Esophagus muscularis mucosa (tissue), 4 donors: ENCODE measurements at regions not wholly inside any gene's neighbourhood (a gene's known extent, or its start where the extent isn't known, plus 50 kb on each side); places are given as distances from the start of the nearest gene placed in this dataset.

Experiments
- EP300 ChIP-seq: sonication (generic); formaldehyde crosslinking; IDR thresholded peaks from one replicate; pipeline ENCODE4 v1.6.1; 2017; ENCODE audit warnings: antibody characterized with exemption
- POLR2A ChIP-seq: fragments of 450-650 bp; IDR thresholded peaks from one replicate; pipeline ENCODE4 v1.6.1; 2017; ENCODE audit warnings: antibody characterized with exemption, moderate library complexity, mild to moderate bottlenecking, low read depth
- POLR2AphosphoS5 ChIP-seq, 2 donors: sonication (generic); formaldehyde crosslinking; IDR thresholded peaks; one replicate each; pipeline ENCODE4 v1.6.1; 2017; ENCODE audit warnings: antibody characterized with exemption in 2 of 2
- TF ChIP-seq, protein P1 (sequence below), 3 experiments: fragments of 200-600 bp in 2 of 3; fragments of 450-650 bp in 1 of 3; sonication (generic) in 2 of 3; IDR thresholded peaks; one replicate each; pipeline ENCODE4 v1.5.1; 2017 to 2019; ENCODE audit warnings: antibody characterized with exemption in 3 of 3, mild to moderate bottlenecking in 2 of 3, moderate library complexity in 1 of 3

DNA sequence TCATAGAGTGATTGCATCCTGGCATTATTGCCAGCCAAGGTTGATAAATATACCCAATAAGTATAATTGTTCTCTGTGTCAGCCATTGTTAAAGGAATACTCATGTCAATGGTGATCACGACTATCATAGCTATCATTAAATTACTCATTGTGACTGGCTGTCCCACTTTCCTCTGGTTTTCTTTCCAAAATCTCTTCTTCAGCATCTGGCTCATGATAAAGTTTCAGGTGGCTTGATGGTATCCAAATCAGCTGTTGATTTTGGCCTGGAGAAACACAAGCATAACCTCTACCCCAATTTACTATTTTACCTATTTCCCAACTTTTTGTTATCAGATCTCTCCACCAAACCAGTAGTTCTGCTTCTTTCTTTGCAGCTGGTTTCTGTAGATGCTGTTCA, 67.1 kb upstream of the SPIN2A start:
- TF ChIP-seq, protein P1, sequence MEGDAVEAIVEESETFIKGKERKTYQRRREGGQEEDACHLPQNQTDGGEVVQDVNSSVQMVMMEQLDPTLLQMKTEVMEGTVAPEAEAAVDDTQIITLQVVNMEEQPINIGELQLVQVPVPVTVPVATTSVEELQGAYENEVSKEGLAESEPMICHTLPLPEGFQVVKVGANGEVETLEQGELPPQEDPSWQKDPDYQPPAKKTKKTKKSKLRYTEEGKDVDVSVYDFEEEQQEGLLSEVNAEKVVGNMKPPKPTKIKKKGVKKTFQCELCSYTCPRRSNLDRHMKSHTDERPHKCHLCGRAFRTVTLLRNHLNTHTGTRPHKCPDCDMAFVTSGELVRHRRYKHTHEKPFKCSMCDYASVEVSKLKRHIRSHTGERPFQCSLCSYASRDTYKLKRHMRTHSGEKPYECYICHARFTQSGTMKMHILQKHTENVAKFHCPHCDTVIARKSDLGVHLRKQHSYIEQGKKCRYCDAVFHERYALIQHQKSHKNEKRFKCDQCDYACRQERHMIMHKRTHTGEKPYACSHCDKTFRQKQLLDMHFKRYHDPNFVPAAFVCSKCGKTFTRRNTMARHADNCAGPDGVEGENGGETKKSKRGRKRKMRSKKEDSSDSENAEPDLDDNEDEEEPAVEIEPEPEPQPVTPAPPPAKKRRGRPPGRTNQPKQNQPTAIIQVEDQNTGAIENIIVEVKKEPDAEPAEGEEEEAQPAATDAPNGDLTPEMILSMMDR (IDR thresholded peaks at IDR 0.05) = no peak
- TF ChIP-seq EP300 = no peak
- no peak for TF ChIP-seq POLR2A
- no peak for TF ChIP-seq POLR2AphosphoS5 (IDR thresholded peaks at IDR 0.05)
